Body of pancreas (tissue), 4 donors: ENCODE measurements at regions not wholly inside any gene's neighbourhood (a gene's known extent, or its start where the extent isn't known, plus 50 kb on each side); places are given as distances from the start of the nearest gene placed in this dataset.
"Not testable (repeated sequence)": the region's sequence is repeated elsewhere in the genome, so short reads cannot be mapped to it uniquely, and the experiment has no call there.

ENCODE experiments used
- ATAC-seq: fragments of 150-250 bp; one replicate; pipeline ENCODE4 v1.9.1; 2016
- DNase-seq, 4 donors: peaks; one replicate each; pipeline ENCODE4 v3.0.0-alpha.2; 2019
- H3K27ac ChIP-seq, 4 donors: fragments of 200-600 bp; sonication (generic); 1 replicate in 3 of 4; 2 replicates in 1 of 4; pipeline versions ENCODE4 v1.5.1 to v1.6.1; 2016 to 2019; ENCODE audit warnings: mild to moderate bottlenecking in 1 of 4, mixed read lengths in 1 of 4, moderate library complexity in 1 of 4
- H3K27me3 ChIP-seq, 2 donors: fragments of 200-600 bp; sonication (generic); one replicate each; pipeline ENCODE4 v1.6.0; 2016; ENCODE audit warnings: mild to moderate bottlenecking in 1 of 2
- H3K36me3 ChIP-seq, 2 donors: fragments of 200-600 bp; sonication (generic); replicated peaks in 1 of 2; 2 replicates each; pipeline ENCODE4 v1.5.1; 2016; ENCODE audit warnings: low read depth in 2 of 2; ENCODE audit not compliant: insufficient read depth in 1 of 2
- H3K4me1 ChIP-seq: fragments of 200-600 bp; sonication (generic); one replicate; pipeline ENCODE4 v1.6.0; 2016
- H3K4me3 ChIP-seq, 2 donors: fragments of 200-600 bp; sonication (generic); 1 replicate in 1 of 2; 2 replicates in 1 of 2; pipeline ENCODE4 v1.5.1; 2016 to 2019
- H3K9me3 ChIP-seq, 3 donors: fragments of 200-600 bp; sonication (generic); 1 replicate in 2 of 3; 2 replicates in 1 of 3; pipeline ENCODE4 v1.5.1; 2016
- CTCF ChIP-seq, 7 experiments: fragments of 450-650 bp in 4 of 7; fragments of 200-600 bp in 3 of 7; sonication (generic) in 3 of 7; IDR thresholded peaks; one replicate each; pipeline ENCODE4 v1.5.1; 2016 to 2019; ENCODE audit warnings: antibody characterized with exemption in 7 of 7
- POLR2A ChIP-seq, 3 donors: fragments of 450-650 bp; IDR thresholded peaks; one replicate each; pipeline ENCODE4 v1.6.1; 2016; ENCODE audit warnings: antibody characterized with exemption in 3 of 3, mild to moderate bottlenecking in 2 of 3
- WGBS, 2 donors: methylation state at CpG; one replicate each; pipeline ENCODE4 v1.1.5; 2017; 5-methylcytosine and 5-hydroxymethylcytosine counted together
- intact Hi-C: fragments of 100-400 bp; cut with DNase I; formaldehyde crosslinking; loops from one replicate; pipeline ENCODE4 v1.15.1; 2023

GRCh38 chr2:167572883-167573619 lies 674.3 kb downstream of the STK39 start:
- no peaks in the 10 kb centered on the region for H3K9me3 ChIP-seq
- intact Hi-C loops = no loop called here
- no peak overlapping the region for H3K27ac ChIP-seq
- TF ChIP-seq POLR2A (IDR thresholded peaks at IDR 0.05) (no peak), CTCF (IDR thresholded peaks at IDR 0.05) (no peak)
- H3K4me1 ChIP-seq = no peaks in the 10 kb centered on the region
- 69 to 83% methylated on average over 1 of the region's 1 CpG for WGBS, 2 donors
- no peaks in the 10 kb centered on the region for H3K36me3 ChIP-seq
- H3K4me3 ChIP-seq = no peak overlapping the region
- H3K27me3 ChIP-seq = no peaks in the 10 kb centered on the region
- DNase-seq (no peak), ATAC-seq (no peak)

GRCh38 chr2:167570370-167570769 lies 677.0 kb downstream of the STK39 start:
- Histone ChIP-seq H3K9me3 (no peaks in the 10 kb centered on the region), H3K4me3 (no peak overlapping the region), H3K36me3 (no peaks in the 10 kb centered on the region), H3K4me1 (no peaks in the 10 kb centered on the region), H3K27ac (no peak overlapping the region), H3K27me3 (no peaks in the 10 kb centered on the region)
- intact Hi-C loops = no loop called here
- ATAC-seq (no peak), DNase-seq (no peak)
- TF ChIP-seq POLR2A (IDR thresholded peaks at IDR 0.05) (no peak), CTCF (IDR thresholded peaks at IDR 0.05) (no peak)
- 85 to 87% methylated on average over 3 of the region's 3 CpGs for WGBS, 2 donors

GRCh38 chr2:167563885-167564619 lies 675.8 kb downstream of the XIRP2 start:
- not testable (repeated sequence) for H3K27ac ChIP-seq

GRCh38 chr2:167558272-167558991 lies 670.2 kb downstream of the XIRP2 start:
- DNase-seq, H3K9me3 ChIP-seq, H3K4me1 ChIP-seq, H3K27me3 ChIP-seq, H3K36me3 ChIP-seq, intact Hi-C loops, H3K4me3 ChIP-seq, ATAC-seq, H3K27ac ChIP-seq: not testable (repeated sequence)
- WGBS, 2 donors = 85 to 92% methylated on average over 17 to 20 of the region's 20 CpGs

More at GRCh38 chr2:167563885-167564619, 675.8 kb downstream of the XIRP2 start:
- DNase-seq, H3K4me3 ChIP-seq, H3K27me3 ChIP-seq, H3K9me3 ChIP-seq, intact Hi-C loops, H3K36me3 ChIP-seq, H3K4me1 ChIP-seq, ATAC-seq: not testable (repeated sequence)
- 96 to 100% methylated on average over 8 to 30 of the region's 66 CpGs for WGBS, 2 donors

- intact Hi-C loops = no loop called here
- no peaks in the 10 kb centered on the region for H3K9me3 ChIP-seq
- TF ChIP-seq POLR2A (IDR thresholded peaks at IDR 0.05) (no peak), CTCF (IDR thresholded peaks at IDR 0.05) (no peak)
- DNase-seq (no peak), ATAC-seq (no peak)
- no peak overlapping the region for H3K4me3 ChIP-seq
- H3K27me3 ChIP-seq = no peaks in the 10 kb centered on the region
- H3K4me1 ChIP-seq = no peaks in the 10 kb centered on the region
- whole genome bisulfite sequencing, 2 donors = 81 to 87% methylated on average over 2 of the region's 2 CpGs
- H3K27ac ChIP-seq = no peak overlapping the region
- H3K36me3 ChIP-seq = no peaks in the 10 kb centered on the region
These were observed 666.9 kb downstream of the XIRP2 start for GRCh38 chr2:167555098-167555720.
